ENCODE measurements at regions not wholly inside any gene's neighbourhood (a gene's known extent, or its start where the extent isn't known, plus 50 kb on each side); places are given as distances from the start of the nearest gene placed in this dataset.

- TF ChIP-seq POLR2A (IDR thresholded peaks at IDR 0.05; ENCODE audit: extremely low read depth, insufficient read length) (no peak), MAX (IDR thresholded peaks at IDR 0.05; ENCODE audit: low read depth, low read length) (no peak), CTCF (IDR thresholded peaks at IDR 0.05; ENCODE audit: low read depth, low read length) (no peak), MYC (IDR thresholded peaks at IDR 0.05; ENCODE audit: low read depth, low read length) (no peak)
Observed at GRCh38 chr6:156021746-156022396, 566.2 kb upstream of the NOX3 start.
